ENCODE measurements at regions not wholly inside any gene's neighbourhood (a gene's known extent, or its start where the extent isn't known, plus 50 kb on each side); places are given as distances from the start of the nearest gene placed in this dataset.

DNA sequence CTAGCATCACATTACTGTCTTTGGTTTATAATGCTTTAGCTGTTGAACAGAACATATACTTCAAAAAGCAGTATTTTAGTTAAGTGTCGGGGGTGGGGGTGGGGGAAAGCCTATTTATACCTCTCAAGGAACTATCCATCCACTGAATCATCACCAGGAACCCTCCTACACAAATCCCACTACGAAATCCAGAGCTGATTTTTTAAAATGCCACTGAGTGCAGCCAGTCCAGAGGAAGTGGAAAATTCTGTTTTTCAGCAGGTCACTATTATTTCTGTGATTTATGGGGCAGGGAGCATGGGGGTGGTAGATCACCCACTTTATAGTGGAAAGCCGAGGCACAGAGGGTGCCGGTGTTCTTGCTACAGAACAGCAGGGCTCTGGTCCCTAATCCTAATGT lies 284.1 kb downstream of the SOX9 start:
- intact Hi-C loops (cut with DNase I) = no loop called here
- H3K27ac ChIP-seq = no peak overlapping the region
- peaks cover 0 to 19% of the 10 kb centered on the region in 2 donors for H3K4me1 ChIP-seq
- H3K27me3 ChIP-seq = no peaks in the 10 kb centered on the region
- H3K36me3 ChIP-seq = no peaks in the 10 kb centered on the region
- no peak for DNase-seq
- whole genome bisulfite sequencing, 2 donors = 53% methylated on average over 4 of the region's 4 CpGs
- no peak overlapping the region for H3K4me3 ChIP-seq (replicated peaks in 1 of 3)
- no peaks in the 10 kb centered on the region for H3K9me3 ChIP-seq
- no peak for TF ChIP-seq CTCF (IDR thresholded peaks at IDR 0.05)

- Histone ChIP-seq H3K27me3 (no peaks in the 10 kb centered on the region), H3K27ac (no peak overlapping the region), H3K9me3 (no peaks in the 10 kb centered on the region), H3K4me1 (peaks cover 0 to 26% of the 10 kb centered on the region in 2 donors), H3K4me3 (replicated peaks in 1 of 3) (no peak overlapping the region), H3K36me3 (no peaks in the 10 kb centered on the region)
- intact Hi-C loops (cut with DNase I) = no loop called here
- DNase-seq = no peak
- WGBS, 2 donors = 70% methylated on average over 6 of the region's 6 CpGs
- TF ChIP-seq POLR2A (IDR thresholded peaks at IDR 0.05) = no peak
- TF ChIP-seq CTCF (IDR thresholded peaks at IDR 0.05) = no peak
Observed at GRCh38 chr17:72405662-72406230, 284.9 kb downstream of the SOX9 start.

DNA sequence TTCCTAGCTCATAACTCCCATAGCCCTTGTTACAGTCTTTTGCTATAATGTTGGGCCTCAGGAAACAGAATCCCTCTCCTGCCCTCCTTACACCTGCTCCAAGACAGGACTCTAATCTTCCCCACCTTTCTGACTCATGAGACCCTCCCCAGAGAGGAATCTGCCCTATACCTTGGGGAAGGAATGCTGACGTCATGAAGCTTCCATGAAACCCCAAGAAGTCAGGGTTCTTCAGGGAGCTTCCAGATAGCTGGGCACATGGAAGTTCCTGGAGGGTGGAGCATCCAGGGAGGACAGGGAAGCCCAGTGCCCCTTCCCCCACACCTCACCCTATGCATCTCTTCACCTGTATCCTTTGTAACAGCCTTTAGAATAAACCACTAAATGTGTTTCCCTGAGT lies 285.7 kb downstream of the SOX9 start:
- WGBS, 2 donors = 82 to 94% methylated on average over 1 of the region's 1 CpG
- Histone ChIP-seq H3K27ac (no peak overlapping the region), H3K27me3 (no peaks in the 10 kb centered on the region), H3K4me1 (peaks cover 0 to 33% of the 10 kb centered on the region in 2 donors), H3K4me3 (replicated peaks in 1 of 3) (no peak overlapping the region), H3K9me3 (no peaks in the 10 kb centered on the region), H3K36me3 (no peaks in the 10 kb centered on the region)
- intact Hi-C loops (cut with DNase I) = no loop called here
- DNase-seq = no peak
- TF ChIP-seq POLR2A (IDR thresholded peaks at IDR 0.05) (no peak), CTCF (IDR thresholded peaks at IDR 0.05) (no peak)

DNA sequence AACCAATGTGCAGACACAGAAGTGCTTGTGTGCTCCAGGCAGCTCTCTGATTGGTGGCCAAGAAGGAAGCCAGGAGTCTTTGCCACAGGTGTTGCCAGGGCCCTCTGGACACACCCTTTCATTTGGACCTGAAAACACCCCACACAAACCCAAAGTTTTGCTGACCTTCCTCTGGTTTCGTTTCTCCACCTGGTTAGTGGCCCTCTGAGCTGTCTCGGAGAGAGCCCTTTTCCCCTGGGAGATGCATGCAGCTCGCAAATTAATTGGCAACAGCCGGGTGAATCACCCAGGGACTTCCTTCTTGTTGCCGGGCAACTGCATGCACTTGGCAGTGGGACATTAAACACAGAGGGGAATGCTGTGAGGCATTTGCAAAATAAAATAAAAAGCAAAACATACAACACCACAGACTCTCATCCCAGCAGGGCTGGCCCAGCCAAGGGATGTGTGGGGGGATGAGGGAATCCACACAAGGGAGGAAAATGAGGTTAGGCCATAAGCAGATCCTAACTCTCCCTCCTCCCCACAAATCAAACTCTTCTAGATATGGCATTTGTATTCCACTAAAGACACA lies 286.6 kb downstream of the SOX9 start:
- intact Hi-C loops (cut with DNase I) = no loop called here
- Histone ChIP-seq H3K4me1 (peaks cover 0 to 34% of the 10 kb centered on the region in 2 donors), H3K27ac (peak overlapping the region; percentile 18 to 67 (median 21))

More for the DNA sequence above, 286.6 kb downstream of the SOX9 start:
- H3K9me3 ChIP-seq = no peaks in the 10 kb centered on the region
- H3K27me3 ChIP-seq = no peaks in the 10 kb centered on the region
- H3K36me3 ChIP-seq = no peaks in the 10 kb centered on the region
- TF ChIP-seq CTCF (IDR thresholded peaks at IDR 0.05) (no peak), POLR2A (IDR thresholded peaks at IDR 0.05) (no peak)
- peak; percentile 87 to 91 for DNase-seq
- WGBS, 2 donors = 6% methylated on average over 5 of the region's 5 CpGs
- H3K4me3 ChIP-seq (replicated peaks in 1 of 3) = no peak overlapping the region

Data from thyroid gland (tissue), 4 donors.